Globus pallidus (tissue), 1 donor: ENCODE measurements at regions not wholly inside any gene's neighbourhood (a gene's known extent, or its start where the extent isn't known, plus 50 kb on each side); places are given as distances from the start of the nearest gene placed in this dataset.
A peak's percentile ranks its signal among the peaks of the same experiment; 100 is the strongest.

Experiments
- DNase-seq: peaks from one replicate; pipeline ENCODE4 v3.0.0-alpha.2; 2015; ENCODE audit warnings: low spot score

GRCh38 chr12:13680916-13681315, 300.5 kb downstream of the GRIN2B start:
- no peak for DNase-seq

- DNase-seq: no peak
These were observed 304.5 kb downstream of the GRIN2B start for GRCh38 chr12:13676880-13677279.

GRCh38 chr12:13670285-13670866, 311.0 kb downstream of the GRIN2B start:
- no peak for DNase-seq

DNA sequence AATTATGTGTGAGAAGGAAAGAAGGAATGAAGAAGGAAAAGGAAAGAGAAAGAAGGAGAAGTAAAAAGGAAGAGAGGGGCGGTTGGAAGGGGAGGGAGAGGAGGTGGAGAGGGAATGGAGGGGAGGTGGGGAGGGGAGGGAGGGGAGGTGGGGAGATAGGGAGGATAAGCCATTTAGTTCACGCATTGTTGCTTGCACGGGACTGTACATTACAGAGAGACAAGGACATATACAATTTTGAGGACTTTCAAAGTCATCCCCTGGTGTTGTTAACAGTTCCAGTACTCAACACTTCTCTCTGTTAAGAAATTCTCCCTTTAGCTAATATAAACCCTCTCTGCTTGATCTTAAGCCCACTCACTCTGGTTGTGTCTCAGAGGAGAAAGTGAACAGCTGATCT, 312.5 kb downstream of the GRIN2B start:
- no peak for DNase-seq

GRCh38 chr12:13666806-13667205, 314.6 kb downstream of the GRIN2B start:
- no peak for DNase-seq

DNA sequence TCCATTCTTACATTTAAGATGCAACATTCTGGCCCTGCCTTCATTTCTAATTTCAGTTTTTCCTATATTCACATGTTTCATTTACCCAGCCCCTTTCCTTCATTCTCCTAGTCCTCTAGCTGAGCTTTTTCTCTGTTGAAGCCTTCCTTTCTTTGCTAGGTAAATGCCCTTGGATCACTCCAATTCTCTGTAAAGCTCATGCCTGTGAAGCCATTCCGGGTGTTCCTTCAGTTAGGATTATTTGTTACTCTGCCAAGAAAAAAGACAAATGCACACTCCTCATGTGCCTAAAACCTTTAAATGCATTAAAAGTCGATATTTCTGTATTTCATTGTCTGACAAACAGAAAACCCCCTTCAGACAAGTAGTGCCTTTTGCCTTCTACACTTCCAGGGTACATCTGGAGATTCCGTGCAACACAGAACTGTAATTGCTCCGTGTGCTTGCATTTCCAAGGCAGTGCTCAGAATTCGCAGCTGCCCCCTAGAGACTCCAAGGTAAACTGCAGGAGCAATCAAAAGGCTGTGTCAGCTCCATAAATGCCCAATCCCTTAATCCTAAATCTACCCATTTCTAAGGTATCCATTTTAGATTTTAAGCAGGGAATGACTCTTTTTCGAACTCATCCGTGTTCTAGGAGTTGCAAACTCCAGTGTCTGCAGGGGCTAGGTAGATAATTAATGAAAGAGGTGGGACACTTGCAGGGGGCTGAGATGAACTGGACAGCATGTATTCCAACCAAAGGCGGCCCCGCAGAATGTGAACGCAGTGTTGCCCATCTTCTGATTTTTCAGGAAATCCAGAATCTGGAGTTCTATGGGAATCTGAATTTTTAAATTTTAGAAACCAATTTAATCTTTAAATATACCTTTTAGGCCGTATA, 320.2 kb downstream of the GRIN2B start:
- peak; percentile 60 for DNase-seq

DNA sequence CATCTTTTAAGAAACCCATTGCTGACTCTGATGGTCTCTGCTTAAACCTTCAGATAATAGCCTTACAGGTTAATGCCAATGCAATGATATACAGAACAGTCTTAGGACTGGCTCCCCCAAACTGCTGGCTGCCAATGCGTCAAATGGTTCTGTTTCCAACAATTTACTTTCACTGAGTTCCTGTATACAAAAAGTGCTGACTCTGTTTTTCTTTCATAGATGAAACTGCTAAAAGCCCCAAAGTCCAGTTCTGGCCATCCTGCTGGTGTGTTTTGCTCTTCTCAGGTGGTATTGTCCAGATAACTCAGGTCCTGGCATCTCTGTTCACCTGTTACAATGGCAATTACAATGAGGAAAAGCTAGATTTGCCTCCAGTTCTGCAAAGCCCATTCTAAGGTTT, 326.9 kb downstream of the GRIN2B start:
- DNase-seq: no peak

DNA sequence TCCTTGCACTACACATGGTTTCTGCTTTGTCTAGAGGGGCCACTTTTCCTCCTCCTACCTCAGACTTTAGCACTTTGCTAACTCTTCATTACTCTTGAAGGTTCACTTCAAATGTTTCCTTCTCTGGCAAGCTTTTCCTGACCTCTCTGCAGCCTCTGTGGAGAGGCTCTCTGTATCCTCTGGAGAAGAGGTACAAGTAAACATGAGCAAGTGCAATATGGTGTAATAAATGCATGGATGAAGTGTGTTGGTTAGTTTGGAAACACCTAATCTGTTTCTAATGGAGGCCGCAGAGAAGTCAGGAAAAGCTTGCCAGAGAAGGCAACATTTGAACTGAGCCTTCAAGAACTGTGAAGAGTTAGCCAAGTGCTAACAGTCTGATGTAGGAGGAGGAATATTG, 329.3 kb downstream of the GRIN2B start:
- DNase-seq: no peak

GRCh38 chr12:13635709-13636108, 345.7 kb downstream of the GRIN2B start:
- no peak for DNase-seq

DNA sequence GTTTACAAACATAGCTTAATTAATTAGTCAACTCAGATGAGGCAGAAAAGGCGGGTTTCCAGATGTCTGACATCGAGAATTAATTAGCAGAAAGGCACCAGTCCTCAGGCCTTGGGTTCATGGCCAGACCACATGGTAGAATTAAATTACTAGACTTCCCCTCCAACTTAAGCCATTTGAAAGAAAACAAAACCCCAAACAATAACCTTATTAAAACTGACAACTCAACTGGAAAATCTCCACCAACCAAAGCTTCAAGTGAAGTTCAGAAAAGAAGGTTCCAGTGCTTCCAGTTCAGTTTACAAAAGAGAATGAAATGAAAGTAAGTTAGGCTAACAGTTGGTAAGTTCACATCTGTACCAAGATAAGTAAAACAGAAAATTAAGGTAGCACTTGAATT, 349.5 kb downstream of the GRIN2B start:
- DNase-seq: peak; percentile 46

DNA sequence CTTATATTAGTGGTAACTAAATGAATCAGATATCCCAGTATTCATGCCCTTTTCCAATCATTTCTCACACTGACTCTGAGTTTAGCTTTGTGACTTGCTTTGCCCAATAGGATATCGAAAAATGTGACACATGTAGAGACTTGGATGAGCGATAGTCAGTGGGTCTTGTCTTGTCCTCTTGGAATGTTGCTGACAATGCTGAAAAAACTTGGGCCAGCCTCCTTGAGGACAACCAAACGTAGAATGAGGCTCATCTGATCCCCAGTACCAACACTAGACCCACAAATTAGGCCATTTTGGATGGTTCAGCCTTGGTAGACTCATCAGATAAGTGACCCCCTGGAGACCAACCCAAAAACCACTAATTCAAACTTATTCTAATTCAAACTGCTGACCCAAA, 351.0 kb downstream of the GRIN2B start:
- DNase-seq: no peak

- no peak for DNase-seq
These were observed 353.3 kb downstream of the GRIN2B start for GRCh38 chr12:13628067-13628466.

DNA sequence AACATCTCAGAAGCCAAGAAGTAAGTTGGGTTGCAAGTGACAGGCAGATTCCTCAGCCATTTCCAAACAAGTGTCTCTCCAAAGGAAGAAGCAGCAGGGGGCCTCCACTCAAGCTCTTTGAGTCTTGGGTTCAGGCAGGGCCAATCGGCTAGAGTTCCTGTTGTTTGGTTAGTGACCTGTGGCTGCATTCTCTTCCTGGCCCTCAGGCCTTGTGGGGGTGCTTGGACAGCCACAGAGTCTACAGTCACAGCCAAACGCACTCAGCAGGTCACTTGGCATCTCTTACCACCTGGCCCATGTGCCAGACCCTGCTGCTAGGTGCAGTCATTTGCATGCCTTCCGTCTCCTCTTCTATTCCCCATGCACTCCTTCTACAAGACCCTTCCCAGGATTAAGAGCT, 353.9 kb downstream of the GRIN2B start:
- no peak for DNase-seq

DNA sequence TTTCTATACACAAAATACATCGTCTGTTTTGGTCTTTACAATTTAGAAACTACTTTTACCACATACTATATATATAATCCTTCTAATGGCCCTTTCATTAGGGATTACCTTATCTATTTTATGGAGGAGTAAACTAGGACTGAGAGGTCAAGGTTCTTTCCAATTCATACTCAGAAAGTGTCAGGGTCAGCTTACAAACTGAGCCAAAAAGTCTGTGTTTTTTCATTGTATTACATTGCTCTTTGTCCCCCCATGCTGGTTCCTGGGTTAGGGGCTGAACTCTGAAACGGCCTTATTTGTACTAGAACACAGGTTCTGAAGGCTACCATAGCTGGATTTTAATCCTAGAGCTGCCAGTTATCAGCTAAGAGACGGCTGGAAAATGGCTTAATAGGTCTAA, 368.1 kb downstream of the GRIN2B start:
- DNase-seq: no peak

DNA sequence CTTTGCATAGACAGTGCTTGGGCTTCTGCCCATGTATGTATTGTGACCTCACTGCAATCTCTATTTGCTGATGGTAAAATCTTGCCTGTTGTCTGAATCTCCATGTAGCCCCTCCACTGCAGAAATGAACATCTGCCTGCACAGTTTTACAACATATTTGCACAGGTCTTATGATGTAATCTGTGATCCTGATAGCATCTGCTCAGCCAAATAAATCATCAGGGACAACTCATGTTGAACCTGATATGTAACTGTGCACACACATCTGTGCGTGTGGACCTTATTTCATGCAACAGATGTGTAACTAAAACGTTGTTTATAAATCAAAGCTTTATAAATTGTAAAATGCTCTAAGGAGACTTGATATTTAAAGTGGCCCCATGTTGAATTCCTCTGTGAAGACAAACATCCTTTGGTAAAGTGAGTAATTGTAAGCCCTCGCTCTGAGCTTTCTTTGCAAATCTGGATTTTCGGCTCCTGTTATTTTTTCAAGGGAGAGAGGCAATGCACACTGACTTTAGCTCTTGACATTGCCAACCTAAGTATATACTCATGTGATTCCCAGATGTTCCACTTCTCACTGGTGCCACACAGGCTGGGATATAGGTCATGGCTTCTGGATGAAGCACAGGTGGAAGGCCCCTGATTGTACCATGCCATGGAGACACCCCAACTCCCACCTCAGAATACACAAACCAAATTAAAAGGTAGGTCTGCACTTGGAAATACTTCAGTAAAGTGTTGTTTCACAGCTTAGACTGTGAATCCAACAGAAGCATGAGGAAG, 371.3 kb downstream of the GRIN2B start:
- DNase-seq: no peak

GRCh38 chr12:13606290-13606689, 375.1 kb downstream of the GRIN2B start:
- no peak for DNase-seq

DNA sequence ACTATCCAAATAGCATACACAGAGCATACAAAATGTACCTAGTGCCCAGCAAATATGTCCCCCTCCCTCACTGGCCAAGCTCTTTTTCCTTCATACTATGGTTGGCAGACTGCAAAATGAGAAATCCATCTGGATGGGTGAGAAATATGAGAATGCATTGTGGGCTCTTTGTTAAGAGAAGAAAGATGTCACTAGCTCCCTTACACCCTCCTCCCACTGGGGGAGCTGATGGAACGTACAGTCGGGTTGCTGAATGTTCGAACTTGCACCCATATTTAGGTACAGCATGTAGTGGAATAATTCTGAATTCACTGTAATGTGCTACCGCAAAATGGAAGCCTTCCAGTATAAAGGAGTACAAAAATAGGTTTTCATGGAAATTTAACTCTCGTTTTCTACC, 377.4 kb downstream of the GRIN2B start:
- DNase-seq: no peak

GRCh38 chr12:13602172-13602571, 379.2 kb downstream of the GRIN2B start:
- no peak for DNase-seq

GRCh38 chr12:13599176-13599575, 382.2 kb downstream of the GRIN2B start:
- no peak for DNase-seq

GRCh38 chr12:13597837-13598236, 383.6 kb downstream of the GRIN2B start:
- no peak for DNase-seq

DNA sequence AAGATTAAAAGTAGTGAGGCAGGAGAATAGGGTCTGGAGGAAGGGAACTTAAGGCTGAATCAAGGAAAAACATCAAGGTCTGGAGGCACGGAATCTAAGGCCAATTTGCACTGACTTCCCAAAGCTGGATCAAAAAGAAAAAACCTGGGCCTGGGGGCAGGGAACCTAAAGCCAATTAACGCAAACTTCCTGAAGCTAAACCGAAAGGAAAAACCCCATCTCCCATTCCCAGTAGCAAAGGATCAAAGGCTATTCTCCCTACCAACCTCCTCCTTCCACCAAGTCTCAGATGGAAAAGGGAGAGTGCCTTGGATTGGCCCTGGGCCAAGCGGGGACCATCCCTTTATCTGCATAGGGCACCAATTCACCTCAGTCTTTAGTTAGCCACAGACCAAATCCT, 384.2 kb downstream of the GRIN2B start:
- DNase-seq: no peak

- DNase-seq: no peak
These were observed 384.7 kb downstream of the GRIN2B start for GRCh38 chr12:13596714-13597113.
